ENCODE measurements at regions not wholly inside any gene's neighbourhood (a gene's known extent, or its start where the extent isn't known, plus 50 kb on each side); places are given as distances from the start of the nearest gene placed in this dataset.

GRCh38 chr22:48417225-48418070 lies 1410.2 kb downstream of the BRD1 start:
- TF ChIP-seq CTCF (IDR thresholded peaks at IDR 0.05) (no peak), ZFX (IDR thresholded peaks at IDR 0.05; ENCODE audit: borderline replicate concordance) (no peak)
